OCI-LY3 (cell line): ENCODE measurements at regions not wholly inside any gene's neighbourhood (a gene's known extent, or its start where the extent isn't known, plus 50 kb on each side); places are given as distances from the start of the nearest gene placed in this dataset.

Experiments used
- CTCF ChIP-seq: fragments of 200-600, 300-600 bp; sonication (generic); IDR thresholded peaks from 2 replicates; pipeline ENCODE4 v1.5.1; 2014; ENCODE audit warnings: antibody characterized with exemption, low read length, low read depth
- EZH2phosphoT487 ChIP-seq: fragments of 200-600 bp; shearing (Covaris generic); IDR thresholded peaks from 2 replicates; pipeline ENCODE4 v1.6.1; 2018; ENCODE audit warnings: antibody characterized with exemption, mixed run types, low read depth

GRCh38 chr12:126860210-126860609 lies 1406.8 kb upstream of the TMEM132C start:
- TF ChIP-seq CTCF (no peak), EZH2phosphoT487 (no peak)
